Neural cell (in vitro differentiated cells): ENCODE measurements at regions not wholly inside any gene's neighbourhood (a gene's known extent, or its start where the extent isn't known, plus 50 kb on each side); places are given as distances from the start of the nearest gene placed in this dataset.
A peak's percentile ranks its signal among the peaks of the same experiment; 100 is the strongest.

ENCODE experiments used
- H2AFZ ChIP-seq: fragments of 200-600, 300-800 bp; sonication (generic), shearing (Covaris generic); 2 replicates; pipeline ENCODE4 v1.6.0; 2014; ENCODE audit warnings: low read depth, mild to moderate bottlenecking, antibody characterized with exemption, low read length, moderate library complexity
- H3F3A ChIP-seq: fragments of 200-600 bp; shearing (Covaris generic); 2 replicates; pipeline ENCODE4 v1.6.1; 2016; ENCODE audit warnings: mild to moderate bottlenecking, moderate library complexity, mixed read lengths, antibody characterized with exemption, low read length; ENCODE audit not compliant: insufficient read depth, poor library complexity, severe bottlenecking
- H3K27ac ChIP-seq: fragments of 200-600, 300-800 bp; sonication (generic), shearing (Covaris generic); 2 replicates; pipeline ENCODE4 v1.5.1; 2014; ENCODE audit warnings: mild to moderate bottlenecking, low read length, moderate library complexity
- H3K27me3 ChIP-seq: fragments of 300-800, 200-600 bp; sonication (generic), shearing (Covaris generic); 2 replicates; pipeline ENCODE4 v1.6.0; 2014; ENCODE audit warnings: mild to moderate bottlenecking, low read depth, low read length, moderate library complexity; ENCODE audit not compliant: insufficient read depth
- H3K36me3 ChIP-seq: fragments of 300-800, 200-600 bp; sonication (generic), shearing (Covaris generic); 2 replicates; pipeline ENCODE4 v1.5.1; 2014; ENCODE audit warnings: mild to moderate bottlenecking, antibody characterized with exemption, low read length, moderate library complexity; ENCODE audit not compliant: insufficient read depth
- H3K4me2 ChIP-seq: fragments of 300-800, 200-600 bp; sonication (generic), shearing (Covaris generic); 2 replicates; pipeline ENCODE4 v1.6.0; 2014; ENCODE audit warnings: mild to moderate bottlenecking, low read length
- H3K4me3 ChIP-seq: fragments of 300-800, 200-600 bp; sonication (generic), shearing (Covaris generic); 2 replicates; pipeline ENCODE4 v1.5.1; 2014; ENCODE audit warnings: mild to moderate bottlenecking, low read length, moderate library complexity
- H3K79me2 ChIP-seq: fragments of 200-600 bp; shearing (Covaris generic); replicated peaks from 2 replicates; pipeline ENCODE4 v1.6.0; 2014; ENCODE audit warnings: mild to moderate bottlenecking, low read length, moderate library complexity; ENCODE audit not compliant: insufficient read depth
- H3K9ac ChIP-seq: fragments of 300-800, 200-600 bp; sonication (generic), shearing (Covaris generic); 2 replicates; pipeline ENCODE4 v1.6.1; 2016; ENCODE audit warnings: mild to moderate bottlenecking, low read length, mixed read lengths
- H3K9me2 ChIP-seq: fragments of 200-600 bp; shearing (Covaris generic); 2 replicates; pipeline ENCODE4 v1.6.1; 2016; ENCODE audit warnings: mild to moderate bottlenecking, low read length, mixed read lengths; ENCODE audit not compliant: insufficient read depth
- H3K9me3 ChIP-seq: fragments of 200-600, 300-800 bp; sonication (generic), shearing (Covaris generic); 2 replicates; pipeline ENCODE4 v1.6.1; 2016; ENCODE audit warnings: mild to moderate bottlenecking, mixed run types, low read length, moderate library complexity, mixed read lengths
- H4K20me1 ChIP-seq: fragments of 200-600 bp; shearing (Covaris generic); 2 replicates; pipeline ENCODE4 v1.6.1; 2016; ENCODE audit warnings: mild to moderate bottlenecking, mixed run types; ENCODE audit not compliant: insufficient read depth
- EP300 ChIP-seq: fragments of 450-650 bp; conservative IDR thresholded peaks from 2 replicates; pipeline ENCODE4 v1.6.1; 2014; ENCODE audit warnings: antibody characterized with exemption, mild to moderate bottlenecking, moderate library complexity; ENCODE audit not compliant: poor library complexity, severe bottlenecking
- EZH2 ChIP-seq: fragments of 200-600, 300-800 bp; shearing (Covaris generic), sonication (generic); IDR thresholded peaks from 2 replicates; pipeline ENCODE4 v1.6.1; 2014; ENCODE audit warnings: antibody characterized with exemption, low read length, borderline replicate concordance, mild to moderate bottlenecking; ENCODE audit not compliant: insufficient read depth, poor library complexity, severe bottlenecking
- MXI1 ChIP-seq: fragments of 450-650 bp; conservative IDR thresholded peaks from 2 replicates; pipeline ENCODE4 v1.6.1; 2014; ENCODE audit warnings: antibody characterized with exemption, mild to moderate bottlenecking; ENCODE audit not compliant: poor library complexity, severe bottlenecking
- POLR2AphosphoS5 ChIP-seq: IDR thresholded peaks from 2 replicates; pipeline ENCODE4 v1.6.1; 2012
- RAD21 ChIP-seq: fragments of 450-650 bp; conservative IDR thresholded peaks from 2 replicates; pipeline ENCODE4 v1.6.1; 2014; ENCODE audit warnings: antibody characterized with exemption, mild to moderate bottlenecking, moderate library complexity
- REST ChIP-seq: IDR thresholded peaks from 2 replicates; pipeline ENCODE4 v1.6.1; 2012; ENCODE audit warnings: borderline replicate concordance
- SMC3 ChIP-seq: fragments of 450-650 bp; conservative IDR thresholded peaks from 2 replicates; pipeline ENCODE4 v1.6.1; 2014; ENCODE audit warnings: antibody characterized with exemption, mild to moderate bottlenecking, moderate library complexity; ENCODE audit not compliant: poor library complexity
- TAF1 ChIP-seq: IDR thresholded peaks from 2 replicates; pipeline ENCODE4 v1.6.1; 2012; ENCODE audit warnings: low read depth
- TF ChIP-seq, protein P1 (sequence below): fragments of 450-650 bp; IDR thresholded peaks from 2 replicates; pipeline ENCODE4 v1.5.1; 2014; ENCODE audit warnings: antibody characterized with exemption, mild to moderate bottlenecking, moderate library complexity; ENCODE audit not compliant: poor library complexity, severe bottlenecking

DNA sequence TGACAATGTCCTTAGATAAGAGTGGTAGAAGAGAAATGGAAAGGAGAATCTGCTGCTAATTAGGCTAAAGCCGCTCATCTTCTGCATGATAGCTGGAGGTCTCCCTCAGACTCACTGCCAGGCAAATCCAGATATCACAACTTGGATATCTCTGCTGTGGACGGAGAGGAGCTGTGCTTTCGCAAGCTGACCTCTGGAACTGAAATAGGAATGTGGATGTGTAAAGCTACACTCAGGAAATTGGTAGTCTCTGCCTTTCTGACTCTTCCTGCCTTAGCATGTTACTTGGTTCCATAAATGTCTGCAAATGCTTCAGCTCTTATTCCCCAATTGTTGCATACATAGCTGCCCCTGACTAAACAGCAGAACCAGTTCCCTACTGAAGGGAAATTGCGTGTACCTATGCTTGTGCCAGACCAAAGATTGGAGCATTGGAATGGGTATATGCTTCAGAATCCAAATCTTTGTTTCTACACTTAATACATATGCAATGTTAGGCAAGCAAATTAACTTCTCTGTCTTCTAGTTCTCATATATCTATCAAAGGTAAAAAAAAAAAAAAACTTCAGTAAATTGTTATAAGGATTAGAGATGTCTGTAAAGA is 74.7 kb upstream of the ROBO2 start:
- Histone ChIP-seq H3K27me3 (no peaks in the 10 kb centered on the region), H2AFZ (no peak overlapping the region), H3K4me3 (no peak overlapping the region), H4K20me1 (no peaks in the 10 kb centered on the region), H3F3A (peaks cover 3% of the 10 kb centered on the region), H3K9ac (no peak overlapping the region), H3K36me3 (no peaks in the 10 kb centered on the region), H3K9me2 (no peaks in the 10 kb centered on the region), H3K27ac (no peak overlapping the region), H3K79me2 (no peaks in the 10 kb centered on the region), H3K4me2 (no peak overlapping the region), H3K9me3 (no peaks in the 10 kb centered on the region)
- TF ChIP-seq EZH2, result no peak
- TF ChIP-seq TAF1, result no peak
- no peak for TF ChIP-seq SMC3
- TF ChIP-seq, protein P1, sequence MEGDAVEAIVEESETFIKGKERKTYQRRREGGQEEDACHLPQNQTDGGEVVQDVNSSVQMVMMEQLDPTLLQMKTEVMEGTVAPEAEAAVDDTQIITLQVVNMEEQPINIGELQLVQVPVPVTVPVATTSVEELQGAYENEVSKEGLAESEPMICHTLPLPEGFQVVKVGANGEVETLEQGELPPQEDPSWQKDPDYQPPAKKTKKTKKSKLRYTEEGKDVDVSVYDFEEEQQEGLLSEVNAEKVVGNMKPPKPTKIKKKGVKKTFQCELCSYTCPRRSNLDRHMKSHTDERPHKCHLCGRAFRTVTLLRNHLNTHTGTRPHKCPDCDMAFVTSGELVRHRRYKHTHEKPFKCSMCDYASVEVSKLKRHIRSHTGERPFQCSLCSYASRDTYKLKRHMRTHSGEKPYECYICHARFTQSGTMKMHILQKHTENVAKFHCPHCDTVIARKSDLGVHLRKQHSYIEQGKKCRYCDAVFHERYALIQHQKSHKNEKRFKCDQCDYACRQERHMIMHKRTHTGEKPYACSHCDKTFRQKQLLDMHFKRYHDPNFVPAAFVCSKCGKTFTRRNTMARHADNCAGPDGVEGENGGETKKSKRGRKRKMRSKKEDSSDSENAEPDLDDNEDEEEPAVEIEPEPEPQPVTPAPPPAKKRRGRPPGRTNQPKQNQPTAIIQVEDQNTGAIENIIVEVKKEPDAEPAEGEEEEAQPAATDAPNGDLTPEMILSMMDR, result no peak
- TF ChIP-seq EP300, result no peak

GRCh38 chr3:76969471-76969870 is 70.4 kb upstream of the ROBO2 start:
- Histone ChIP-seq H3K9me3 (no peaks in the 10 kb centered on the region), H3K4me3 (no peak overlapping the region), H3K79me2 (no peaks in the 10 kb centered on the region), H3K36me3 (no peaks in the 10 kb centered on the region), H3F3A (peaks cover 3% of the 10 kb centered on the region), H3K27me3 (no peaks in the 10 kb centered on the region), H3K27ac (no peak overlapping the region), H2AFZ (no peak overlapping the region), H3K9me2 (no peaks in the 10 kb centered on the region), H3K9ac (no peak overlapping the region), H4K20me1 (no peaks in the 10 kb centered on the region), H3K4me2 (peak overlapping the region; percentile 22)
- TF ChIP-seq RAD21 (no peak), REST (no peak), MXI1 (no peak), TAF1 (no peak), POLR2AphosphoS5 (no peak), SMC3 (no peak), EP300 (no peak), EZH2 (no peak)
- TF ChIP-seq, protein P1, result no peak
